Heart right ventricle (tissue), 16 donors: ENCODE measurements at regions not wholly inside any gene's neighbourhood (a gene's known extent, or its start where the extent isn't known, plus 50 kb on each side); places are given as distances from the start of the nearest gene placed in this dataset.
"Not testable (repeated sequence)": the region's sequence is repeated elsewhere in the genome, so short reads cannot be mapped to it uniquely, and the experiment has no call there.

Source experiments
- ATAC-seq, 8 donors: fragments of 200-7000 bp; cut with Tn5 transposase; one replicate each; pipeline ENCODE4 v1.9.1; 2020; ENCODE audit warnings: mild to moderate bottlenecking in 8 of 8, moderate library complexity in 8 of 8, moderate number of reproducible peaks in 1 of 8
- DNase-seq, 2 donors: peaks; one replicate each; pipeline ENCODE4 v3.0.0-alpha.2; 2020
- H3K27ac ChIP-seq, 10 donors: fragments of 200-600 bp; sonication (generic) in 2 of 10; one replicate each; pipeline versions ENCODE4 v1.5.0 to v1.8.0; 2020 to 2022; ENCODE audit warnings: mild to moderate bottlenecking in 3 of 10
- H3K27me3 ChIP-seq, 7 donors: fragments of 200-600 bp; one replicate each; pipeline ENCODE4 v1.8.0; 2021 to 2022; ENCODE audit warnings: mild to moderate bottlenecking in 2 of 7
- H3K36me3 ChIP-seq, 9 donors: fragments of 200-600 bp; sonication (generic) in 1 of 9; one replicate each; pipeline versions ENCODE4 v1.5.0 to v1.8.0; 2020 to 2022; ENCODE audit warnings: mild to moderate bottlenecking in 2 of 9
- H3K4me1 ChIP-seq, 9 donors: fragments of 200-600 bp; sonication (generic) in 1 of 9; one replicate each; pipeline versions ENCODE4 v1.5.0 to v1.8.0; 2020 to 2022; ENCODE audit warnings: mild to moderate bottlenecking in 4 of 9
- H3K4me3 ChIP-seq, 10 donors: fragments of 200-600 bp; sonication (generic) in 2 of 10; one replicate each; pipeline versions ENCODE4 v1.5.0 to v1.8.0; 2020 to 2022; ENCODE audit warnings: mild to moderate bottlenecking in 7 of 10, moderate library complexity in 2 of 10
- H3K9me3 ChIP-seq, 11 donors: fragments of 200-600 bp in 10 of 11; sonication (generic) in 2 of 11; one replicate each; pipeline versions ENCODE4 v1.5.0 to v1.8.0; 2013 to 2022; ENCODE audit warnings: mild to moderate bottlenecking in 2 of 11, control low read depth in 1 of 11, moderate library complexity in 1 of 11
- WGBS, 2 donors: extraction: QIAGEN DNeasy Blood & Tissue Kit; methylation state at CpG; one replicate each; pipeline ENCODE4 v1.1.7; 2013; ENCODE audit warnings: inconsistent platforms in 1 of 2; 5-methylcytosine and 5-hydroxymethylcytosine counted together
- intact Hi-C, 10 donors: fragments of 100-400 bp; cut with DNase I; formaldehyde crosslinking; loops; one replicate each; pipeline versions ENCODE4 v1.11.1 to v1.14.2; 2022
- TF ChIP-seq, protein P1 (sequence below), 9 donors: fragments of 200-600 bp; sonication (generic) in 2 of 9; IDR thresholded peaks; one replicate each; pipeline versions ENCODE4 v1.5.0 to v1.8.0; 2021 to 2022; ENCODE audit warnings: antibody characterized with exemption in 9 of 9, mild to moderate bottlenecking in 5 of 9, moderate library complexity in 1 of 9
- donor health status: Arrhythmogenic right ventricular cardiomyopathy.
- donor health status: ischemic (EF 13 %, LVEDD 7.1; RV severe dilation, severe dysfunction).
- donor health status: healthy with polysubstance abuse.
- donor health status: DM: no; HTN: yes; CAD: no.
- donor health status: DM: no; HTN: no; CAD: no.
- donor health status: ischemic (EF 25% LVEDD 6.9; RV normal size, moderate dysfunction).
- donor health status: ischemic (EF 25% LVEDD 5.7; RV mildly dilated, moderate dysfunction).
- donor health status: healthy.
- donor health status: DM: yes; HTN: yes; CAD: no.
- donor health status: Ischemic cardiomyopathy.
- donor health status: ischemic (EF 35%, LVEDD 5.7; RV mildly dilated, moderate dysfunction).
- donor health status: nonischemic (EF 11% LVEDD 7.7; RV severe dilation, severe dysfunction).
- donor health status: DM: yes; HTN: yes; CAD: no.
- donor health status: PGD.
- donor health status: ischemic (EF 29% LVEDD 5.4; RV normal size, mild dysfunction).
- donor health status: nonischemic (EF 23%, LVEDD 6.1; RV moderate dilation, normal function).

GRCh38 chr1:94351481-94351880, 66.7 kb upstream of the ABCD3 start:
- Histone ChIP-seq H3K36me3 (no peaks in the 10 kb centered on the region), H3K4me1 (peaks cover 0 to 9% (median 0%) of the 10 kb centered on the region in 9 donors), H3K9me3 (no peaks in the 10 kb centered on the region), H3K27me3 (peaks cover 0 to 3% (median 0%) of the 10 kb centered on the region in 7 donors), H3K27ac (no peak overlapping the region), H3K4me3 (no peak overlapping the region)
- TF ChIP-seq, protein P1, sequence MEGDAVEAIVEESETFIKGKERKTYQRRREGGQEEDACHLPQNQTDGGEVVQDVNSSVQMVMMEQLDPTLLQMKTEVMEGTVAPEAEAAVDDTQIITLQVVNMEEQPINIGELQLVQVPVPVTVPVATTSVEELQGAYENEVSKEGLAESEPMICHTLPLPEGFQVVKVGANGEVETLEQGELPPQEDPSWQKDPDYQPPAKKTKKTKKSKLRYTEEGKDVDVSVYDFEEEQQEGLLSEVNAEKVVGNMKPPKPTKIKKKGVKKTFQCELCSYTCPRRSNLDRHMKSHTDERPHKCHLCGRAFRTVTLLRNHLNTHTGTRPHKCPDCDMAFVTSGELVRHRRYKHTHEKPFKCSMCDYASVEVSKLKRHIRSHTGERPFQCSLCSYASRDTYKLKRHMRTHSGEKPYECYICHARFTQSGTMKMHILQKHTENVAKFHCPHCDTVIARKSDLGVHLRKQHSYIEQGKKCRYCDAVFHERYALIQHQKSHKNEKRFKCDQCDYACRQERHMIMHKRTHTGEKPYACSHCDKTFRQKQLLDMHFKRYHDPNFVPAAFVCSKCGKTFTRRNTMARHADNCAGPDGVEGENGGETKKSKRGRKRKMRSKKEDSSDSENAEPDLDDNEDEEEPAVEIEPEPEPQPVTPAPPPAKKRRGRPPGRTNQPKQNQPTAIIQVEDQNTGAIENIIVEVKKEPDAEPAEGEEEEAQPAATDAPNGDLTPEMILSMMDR (IDR thresholded peaks at IDR 0.05) = no peak
- DNase-seq (no peak), ATAC-seq (no peak)
- 20 to 34% methylated on average over 2 of the region's 2 CpGs for WGBS, 2 donors
- intact Hi-C loops = no loop called here

DNA sequence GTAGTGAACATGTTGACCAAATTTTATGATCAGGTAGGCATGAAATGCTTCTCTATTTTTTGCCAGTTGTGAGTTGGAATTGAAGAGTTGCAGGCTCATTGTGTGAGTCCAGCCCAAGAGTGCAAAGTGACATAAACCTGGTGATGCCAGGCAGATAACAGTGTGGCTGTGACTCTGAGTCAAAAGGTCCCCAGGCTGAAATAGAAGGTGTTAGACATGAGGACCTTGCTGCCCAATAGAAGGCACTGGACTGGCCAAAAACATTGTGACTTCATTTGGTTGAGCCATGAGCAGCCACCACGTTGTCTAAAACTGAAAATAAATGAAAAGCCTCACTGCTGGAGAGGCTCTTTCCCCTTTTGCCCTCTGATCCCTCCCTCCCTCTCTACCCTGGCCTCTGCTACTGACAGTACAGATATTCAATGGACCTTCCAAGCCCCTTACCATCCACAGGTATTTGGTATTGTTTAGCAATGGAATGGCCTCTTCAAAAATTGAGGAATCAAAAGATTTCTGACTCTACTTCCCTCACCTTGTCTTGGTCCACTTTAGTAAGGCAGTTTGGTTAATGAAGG, 67.8 kb upstream of the ABCD3 start:
- TF ChIP-seq, protein P1 (IDR thresholded peaks at IDR 0.05) = no peak
- 14 to 39% methylated on average over 1 of the region's 1 CpG for WGBS, 2 donors
- H3K4me3 ChIP-seq = no peak overlapping the region
- peaks cover 0 to 3% (median 0%) of the 10 kb centered on the region in 7 donors for H3K27me3 ChIP-seq
- DNase-seq = no peak
- no peaks in the 10 kb centered on the region for H3K36me3 ChIP-seq
- intact Hi-C loops = no loop called here
- ATAC-seq = peak in 5 of 8 donors; percentile 49 to 86 (median 65)
- no peaks in the 10 kb centered on the region for H3K9me3 ChIP-seq
- peaks cover 0 to 9% (median 0%) of the 10 kb centered on the region in 9 donors for H3K4me1 ChIP-seq
- H3K27ac ChIP-seq = no peak overlapping the region

- TF ChIP-seq, protein P1 (IDR thresholded peaks at IDR 0.05) = no peak
- Histone ChIP-seq H3K27me3 (peaks cover 0 to 2% (median 0%) of the 10 kb centered on the region in 7 donors), H3K27ac (no peak overlapping the region), H3K4me1 (peaks cover 0 to 9% (median 0%) of the 10 kb centered on the region in 9 donors), H3K9me3 (no peaks in the 10 kb centered on the region), H3K4me3 (no peak overlapping the region), H3K36me3 (no peaks in the 10 kb centered on the region)
- ATAC-seq (peak in 4 of 8 donors; percentile 22 to 56 (median 41)), DNase-seq (no peak)
- 57 to 63% methylated on average over 2 of the region's 2 CpGs for WGBS, 2 donors
- intact Hi-C loops = loop anchor here in 3 of 10 donors (5.0 to 10.0 kb wide), 2 partner anchors 112 to 115 kb away; no protein-coding TSS in a partner anchor
Observed at GRCh38 chr1:94349853-94350252, 68.3 kb upstream of the ABCD3 start.

- not testable (repeated sequence) for ATAC-seq, H3K27me3 ChIP-seq, H3K9me3 ChIP-seq, H3K4me3 ChIP-seq, H3K27ac ChIP-seq, DNase-seq, H3K36me3 ChIP-seq, H3K4me1 ChIP-seq
- WGBS, 2 donors = 87 to 88% methylated on average over 2 of the region's 2 CpGs
- intact Hi-C loops = loop anchor here in 3 of 10 donors (5.0 to 10.0 kb wide), 2 partner anchors 114 to 116 kb away; no protein-coding TSS in a partner anchor
Observed at GRCh38 chr1:94348386-94348785, 69.8 kb upstream of the ABCD3 start.

DNA sequence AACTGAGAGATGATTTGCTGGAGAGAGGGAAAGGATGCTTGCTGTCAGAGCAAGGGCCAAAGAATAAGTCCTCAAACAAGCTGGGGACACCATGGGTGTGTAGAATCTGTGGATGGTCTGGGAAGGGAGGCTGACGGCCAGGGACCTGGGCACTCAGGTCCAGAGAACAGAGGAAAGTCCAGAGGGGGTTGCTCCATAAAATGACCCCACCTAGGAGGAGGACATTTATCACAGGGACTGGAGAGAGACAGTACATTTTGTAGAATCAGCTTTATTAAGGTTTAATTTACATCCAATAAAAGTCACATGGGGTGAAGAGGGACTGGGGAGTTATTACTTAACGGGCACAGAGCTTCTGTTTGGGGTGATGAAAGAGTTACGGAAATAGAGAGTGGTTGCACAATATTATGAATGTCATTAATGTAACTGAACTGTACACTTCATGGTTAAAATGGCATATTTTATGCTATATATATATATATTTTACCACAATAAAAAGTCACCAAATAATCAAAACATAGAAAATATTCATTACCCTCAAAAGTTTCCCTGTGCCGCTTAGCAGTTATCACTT, 73.0 kb upstream of the ABCD3 start:
- intact Hi-C loops = loop anchor here in 3 of 10 donors (5.0 to 10.0 kb wide), 2 partner anchors 117 to 120 kb away; no protein-coding TSS in a partner anchor
- no peaks in the 10 kb centered on the region for H3K36me3 ChIP-seq
- H3K9me3 ChIP-seq = no peaks in the 10 kb centered on the region
- no peak overlapping the region for H3K27ac ChIP-seq
- TF ChIP-seq, protein P1 (IDR thresholded peaks at IDR 0.05) = no peak
- WGBS, 2 donors = 87 to 89% methylated on average over 4 of the region's 4 CpGs
- DNase-seq = no peak
- peaks cover 0 to 3% (median 0%) of the 10 kb centered on the region in 9 donors for H3K4me1 ChIP-seq
- no peaks in the 10 kb centered on the region for H3K27me3 ChIP-seq
- no peak for ATAC-seq
- no peak overlapping the region for H3K4me3 ChIP-seq
